Activated T-helper 2 cell treated with anti-CD3 and anti-CD28 coated beads, Interferon-gamma antibody, Interleukin-2, Interleukin-4, amounts not matched to agents 10 μg/mL and 5 μg/mL and 100 μg/mL, durations not matched to agents 14 hours and 24 hours and 36 hours (primary cell): ENCODE measurements at regions not wholly inside any gene's neighbourhood (a gene's known extent, or its start where the extent isn't known, plus 50 kb on each side); places are given as distances from the start of the nearest gene placed in this dataset.
"Not testable (repeated sequence)": the region's sequence is repeated elsewhere in the genome, so short reads cannot be mapped to it uniquely, and the experiment has no call there.

Source experiments
- DNase-seq: peaks from one replicate; pipeline ENCODE4 v3.0.0; 2021; ENCODE audit warnings: low spot score
- H3K27ac Mint-ChIP-seq: one replicate; pipeline ENCODE4 v1.8.0; 2021; ENCODE audit warnings: mixed read lengths
- H3K27me3 Mint-ChIP-seq: one replicate; pipeline ENCODE4 v1.8.0; 2021; ENCODE audit warnings: low read depth, mixed read lengths
- H3K36me3 Mint-ChIP-seq: one replicate; pipeline ENCODE4 v1.8.0; 2021; ENCODE audit warnings: low read depth, mixed read lengths
- H3K4me1 Mint-ChIP-seq: one replicate; pipeline ENCODE4 v1.8.0; 2021; ENCODE audit warnings: low read depth, mixed read lengths
- H3K4me3 Mint-ChIP-seq: one replicate; pipeline ENCODE4 v1.8.0; 2021; ENCODE audit warnings: low read depth, mild to moderate bottlenecking, moderate library complexity, mixed read lengths
- H3K9me3 Mint-ChIP-seq: one replicate; pipeline ENCODE4 v1.8.0; 2021; ENCODE audit warnings: mixed read lengths
- intact Hi-C: fragments of 100-400 bp; cut with micrococcal nuclease; formaldehyde crosslinking; loops from one replicate; pipeline ENCODE4 v1.15.1; 2023

- no peaks in the 10 kb centered on the region for H3K27me3 Mint-ChIP-seq
- no peak overlapping the region for H3K27ac Mint-ChIP-seq
- no peak for DNase-seq
- no peak overlapping the region for H3K4me3 Mint-ChIP-seq
- no peaks in the 10 kb centered on the region for H3K9me3 Mint-ChIP-seq
- intact Hi-C loops = no loop called here
- no peaks in the 10 kb centered on the region for H3K36me3 Mint-ChIP-seq
- no peaks in the 10 kb centered on the region for H3K4me1 Mint-ChIP-seq
These were observed 135.7 kb downstream of the GXYLT1 start for GRCh38 chr12:42008996-42009395.

- no peaks in the 10 kb centered on the region for H3K4me1 Mint-ChIP-seq
- intact Hi-C loops = no loop called here
- H3K27ac Mint-ChIP-seq = no peak overlapping the region
- H3K27me3 Mint-ChIP-seq = no peaks in the 10 kb centered on the region
- no peaks in the 10 kb centered on the region for H3K36me3 Mint-ChIP-seq
- no peak overlapping the region for H3K4me3 Mint-ChIP-seq
- H3K9me3 Mint-ChIP-seq = no peaks in the 10 kb centered on the region
- DNase-seq = no peak
These were observed 141.6 kb downstream of the GXYLT1 start for GRCh38 chr12:42003031-42003430.

GRCh38 chr12:42002563-42002962 is 142.1 kb downstream of the GXYLT1 start:
- Mint-ChIP-seq H3K27me3 (no peaks in the 10 kb centered on the region), H3K4me3 (no peak overlapping the region), H3K9me3 (no peaks in the 10 kb centered on the region), H3K4me1 (no peaks in the 10 kb centered on the region), H3K27ac (no peak overlapping the region), H3K36me3 (no peaks in the 10 kb centered on the region)
- DNase-seq = no peak
- intact Hi-C loops = no loop called here

- Mint-ChIP-seq H3K4me3 (no peak overlapping the region), H3K9me3 (no peaks in the 10 kb centered on the region), H3K36me3 (no peaks in the 10 kb centered on the region), H3K27me3 (no peaks in the 10 kb centered on the region), H3K27ac (no peak overlapping the region), H3K4me1 (no peaks in the 10 kb centered on the region)
- intact Hi-C loops = no loop called here
- DNase-seq = no peak
These were observed 146.2 kb downstream of the GXYLT1 start for GRCh38 chr12:41998436-41998835.

GRCh38 chr12:41993283-41993682 is 151.4 kb downstream of the GXYLT1 start:
- no peak overlapping the region for H3K4me3 Mint-ChIP-seq
- H3K9me3 Mint-ChIP-seq = no peaks in the 10 kb centered on the region
- H3K27ac Mint-ChIP-seq = no peak overlapping the region
- no peaks in the 10 kb centered on the region for H3K36me3 Mint-ChIP-seq
- DNase-seq = no peak
- H3K27me3 Mint-ChIP-seq = no peaks in the 10 kb centered on the region
- no peaks in the 10 kb centered on the region for H3K4me1 Mint-ChIP-seq
- intact Hi-C loops = no loop called here

- Mint-ChIP-seq H3K4me3 (no peak overlapping the region), H3K27me3 (no peaks in the 10 kb centered on the region), H3K36me3 (no peaks in the 10 kb centered on the region), H3K9me3 (no peaks in the 10 kb centered on the region), H3K4me1 (no peaks in the 10 kb centered on the region), H3K27ac (no peak overlapping the region)
- no peak for DNase-seq
- intact Hi-C loops = no loop called here
These were observed 151.9 kb downstream of the GXYLT1 start for GRCh38 chr12:41992692-41993215.

GRCh38 chr12:41992022-41992421 is 152.7 kb downstream of the GXYLT1 start:
- no peak overlapping the region for H3K27ac Mint-ChIP-seq

GRCh38 chr12:41988715-41989114 is 156.0 kb downstream of the GXYLT1 start:
- H3K4me3 Mint-ChIP-seq = no peak overlapping the region
- intact Hi-C loops = no loop called here
- H3K9me3 Mint-ChIP-seq = no peaks in the 10 kb centered on the region

More at GRCh38 chr12:41992022-41992421, 152.7 kb downstream of the GXYLT1 start:
- H3K36me3 Mint-ChIP-seq = no peaks in the 10 kb centered on the region
- H3K4me3 Mint-ChIP-seq = no peak overlapping the region
- no peak for DNase-seq
- H3K4me1 Mint-ChIP-seq = no peaks in the 10 kb centered on the region
- no peaks in the 10 kb centered on the region for H3K27me3 Mint-ChIP-seq
- intact Hi-C loops = no loop called here
- H3K9me3 Mint-ChIP-seq = no peaks in the 10 kb centered on the region

GRCh38 chr12:41986513-41986912 is 158.2 kb downstream of the GXYLT1 start:
- intact Hi-C loops, DNase-seq, H3K27ac Mint-ChIP-seq, H3K36me3 Mint-ChIP-seq, H3K4me3 Mint-ChIP-seq, H3K4me1 Mint-ChIP-seq, H3K27me3 Mint-ChIP-seq, H3K9me3 Mint-ChIP-seq: not testable (repeated sequence)

More at GRCh38 chr12:41988715-41989114, 156.0 kb downstream of the GXYLT1 start:
- Mint-ChIP-seq H3K27me3 (peaks cover 1% of the 10 kb centered on the region), H3K27ac (no peak overlapping the region), H3K4me1 (no peaks in the 10 kb centered on the region), H3K36me3 (no peaks in the 10 kb centered on the region)
- DNase-seq = no peak

- no peak for DNase-seq
- H3K27ac Mint-ChIP-seq = no peak overlapping the region
- intact Hi-C loops = no loop called here
- H3K4me3 Mint-ChIP-seq = no peak overlapping the region
- no peaks in the 10 kb centered on the region for H3K4me1 Mint-ChIP-seq
- no peaks in the 10 kb centered on the region for H3K9me3 Mint-ChIP-seq
- H3K36me3 Mint-ChIP-seq = no peaks in the 10 kb centered on the region
- peaks cover 1% of the 10 kb centered on the region for H3K27me3 Mint-ChIP-seq
These were observed 160.8 kb downstream of the GXYLT1 start for GRCh38 chr12:41983856-41984255.

GRCh38 chr12:41983394-41983793 is 161.3 kb downstream of the GXYLT1 start:
- H3K36me3 Mint-ChIP-seq = no peaks in the 10 kb centered on the region
- no peaks in the 10 kb centered on the region for H3K9me3 Mint-ChIP-seq
- intact Hi-C loops = no loop called here
- H3K4me1 Mint-ChIP-seq = no peaks in the 10 kb centered on the region
- peaks cover 1% of the 10 kb centered on the region for H3K27me3 Mint-ChIP-seq
- no peak overlapping the region for H3K27ac Mint-ChIP-seq
- no peak for DNase-seq
- no peak overlapping the region for H3K4me3 Mint-ChIP-seq

GRCh38 chr12:41981758-41982157 is 162.9 kb downstream of the GXYLT1 start:
- no peak for DNase-seq
- H3K4me1 Mint-ChIP-seq = no peaks in the 10 kb centered on the region
- intact Hi-C loops = no loop called here
- H3K4me3 Mint-ChIP-seq = no peak overlapping the region
- H3K9me3 Mint-ChIP-seq = no peaks in the 10 kb centered on the region
- no peaks in the 10 kb centered on the region for H3K36me3 Mint-ChIP-seq
- peaks cover 1% of the 10 kb centered on the region for H3K27me3 Mint-ChIP-seq
- no peak overlapping the region for H3K27ac Mint-ChIP-seq

- Mint-ChIP-seq H3K27me3 (peaks cover 1% of the 10 kb centered on the region), H3K27ac (no peak overlapping the region), H3K4me1 (no peaks in the 10 kb centered on the region), H3K36me3 (no peaks in the 10 kb centered on the region), H3K9me3 (no peaks in the 10 kb centered on the region), H3K4me3 (no peak overlapping the region)
- no peak for DNase-seq
- intact Hi-C loops = no loop called here
These were observed 163.7 kb downstream of the GXYLT1 start for GRCh38 chr12:41981013-41981412.

- no peak overlapping the region for H3K27ac Mint-ChIP-seq
- H3K4me1 Mint-ChIP-seq = no peaks in the 10 kb centered on the region
- intact Hi-C loops = no loop called here
- no peak for DNase-seq
- H3K36me3 Mint-ChIP-seq = no peaks in the 10 kb centered on the region
- no peaks in the 10 kb centered on the region for H3K9me3 Mint-ChIP-seq
- H3K27me3 Mint-ChIP-seq = peaks cover 1% of the 10 kb centered on the region
- no peak overlapping the region for H3K4me3 Mint-ChIP-seq
These were observed 164.3 kb downstream of the GXYLT1 start for GRCh38 chr12:41980390-41980789.
